H9 (cell line): ENCODE measurements at regions not wholly inside any gene's neighbourhood (a gene's known extent, or its start where the extent isn't known, plus 50 kb on each side); places are given as distances from the start of the nearest gene placed in this dataset.
A peak's percentile ranks its signal among the peaks of the same experiment; 100 is the strongest.

Experiments used
- DNase-seq: peaks from one replicate; pipeline ENCODE4 v3.0.0-alpha.2; 2017
- H2AFZ ChIP-seq: one replicate; pipeline ENCODE4 v1.6.1; 2013; ENCODE audit warnings: mild to moderate bottlenecking, low read length, control low read depth, moderate library complexity
- H2AK5ac ChIP-seq: 2 replicates; pipeline ENCODE4 v1.6.1; 2013; ENCODE audit warnings: low read length, control low read depth, mixed read lengths; ENCODE audit not compliant: insufficient read length
- H2BK120ac ChIP-seq: one replicate; pipeline ENCODE4 v1.6.1; 2013; ENCODE audit warnings: low read depth, mild to moderate bottlenecking, low read length, control low read depth, inconsistent platforms; ENCODE audit not compliant: poor library complexity, severe bottlenecking
- H2BK12ac ChIP-seq: 2 replicates; pipeline ENCODE4 v1.6.1; 2013; ENCODE audit warnings: low read length, control low read depth, mixed read lengths, low read depth; ENCODE audit not compliant: insufficient read length
- H2BK15ac ChIP-seq: 2 replicates; pipeline ENCODE4 v1.6.1; 2013; ENCODE audit warnings: low read depth, low read length, control low read depth
- H2BK20ac ChIP-seq: one replicate; pipeline ENCODE4 v1.6.1; 2013; ENCODE audit warnings: low read depth, mild to moderate bottlenecking, low read length, control low read depth, inconsistent platforms; ENCODE audit not compliant: poor library complexity, severe bottlenecking
- H2BK5ac ChIP-seq: 2 replicates; pipeline ENCODE4 v1.6.1; 2013; ENCODE audit warnings: low read length, control low read depth, mixed read lengths; ENCODE audit not compliant: insufficient read length
- H3K14ac ChIP-seq: 2 replicates; pipeline ENCODE4 v1.6.1; 2013; ENCODE audit warnings: low read length, control low read depth; ENCODE audit not compliant: insufficient read depth
- H3K18ac ChIP-seq: 2 replicates; pipeline ENCODE4 v1.6.1; 2013; ENCODE audit warnings: low read depth, mild to moderate bottlenecking, mixed read lengths, low read length, control low read depth; ENCODE audit not compliant: insufficient read length
- H3K23ac ChIP-seq: 2 replicates; pipeline ENCODE4 v1.6.1; 2013; ENCODE audit warnings: low read length, control low read depth, mixed read lengths, low read depth; ENCODE audit not compliant: insufficient read length
- H3K23me2 ChIP-seq: 2 replicates; pipeline ENCODE4 v1.6.1; 2013; ENCODE audit warnings: low read depth, mild to moderate bottlenecking, mixed read lengths, low read length, control low read depth; ENCODE audit not compliant: insufficient read length, poor library complexity, severe bottlenecking
- H3K27ac ChIP-seq: 2 replicates; pipeline ENCODE4 v1.5.1; 2013; ENCODE audit warnings: low read length, control low read depth, mixed read lengths, low read depth; ENCODE audit not compliant: insufficient read length
- H3K27me3 ChIP-seq: 2 replicates; pipeline ENCODE4 v1.6.1; 2013; ENCODE audit warnings: low read length, control low read depth, inconsistent platforms; ENCODE audit not compliant: insufficient read depth
- H3K4ac ChIP-seq: 2 replicates; pipeline ENCODE4 v1.6.1; 2013; ENCODE audit warnings: low read depth, mild to moderate bottlenecking, control low read depth, inconsistent platforms, low read length, moderate library complexity
- H3K4me1 ChIP-seq: 2 replicates; pipeline ENCODE4 v1.6.1; 2013; ENCODE audit warnings: low read length, control low read depth, inconsistent platforms; ENCODE audit not compliant: insufficient read depth
- H3K4me2 ChIP-seq: 2 replicates; pipeline ENCODE4 v1.6.1; 2013; ENCODE audit warnings: low read length, control low read depth, mixed read lengths; ENCODE audit not compliant: insufficient read length, insufficient read depth
- H3K56ac ChIP-seq: 2 replicates; pipeline ENCODE4 v1.6.1; 2013; ENCODE audit warnings: low read depth, mild to moderate bottlenecking, mixed read lengths, low read length, control low read depth; ENCODE audit not compliant: insufficient read length
- H3K79me1 ChIP-seq: 2 replicates; pipeline ENCODE4 v1.6.1; 2013; ENCODE audit warnings: low read depth, mild to moderate bottlenecking, moderate library complexity, low read length, control low read depth, inconsistent platforms; ENCODE audit not compliant: insufficient read depth, poor library complexity, severe bottlenecking
- H3K79me2 ChIP-seq: 2 replicates; pipeline ENCODE4 v1.6.1; 2013; ENCODE audit warnings: low read length, control low read depth, inconsistent platforms; ENCODE audit not compliant: insufficient read depth
- H3K9ac ChIP-seq: 2 replicates; pipeline ENCODE4 v1.6.1; 2013; ENCODE audit warnings: low read length, control low read depth, mixed read lengths; ENCODE audit not compliant: insufficient read length; ENCODE audit errors: extremely low read depth
- H3K9me3 ChIP-seq: one replicate; pipeline ENCODE4 v1.6.1; 2013; ENCODE audit warnings: low read depth, low read length, inconsistent platforms; ENCODE audit not compliant: control insufficient read depth
- H3T11ph ChIP-seq: one replicate; pipeline ENCODE4 v1.6.1; 2013; ENCODE audit warnings: mild to moderate bottlenecking, low read length, control low read depth, inconsistent platforms
- H4K20me1 ChIP-seq: one replicate; pipeline ENCODE4 v1.6.1; 2013; ENCODE audit not compliant: control insufficient read depth, insufficient read length, insufficient read depth
- H4K5ac ChIP-seq: 2 replicates; pipeline ENCODE4 v1.6.1; 2013; ENCODE audit warnings: low read depth, mild to moderate bottlenecking, mixed read lengths, low read length, control low read depth; ENCODE audit not compliant: insufficient read length
- H4K8ac ChIP-seq: replicated peaks from 2 replicates; pipeline ENCODE4 v1.6.1; 2013; ENCODE audit warnings: low read length, control low read depth, mixed read lengths, low read depth; ENCODE audit not compliant: insufficient read length
- H4K91ac ChIP-seq: 2 replicates; pipeline ENCODE4 v1.6.1; 2013; ENCODE audit warnings: low read depth, mild to moderate bottlenecking, moderate library complexity, mixed read lengths, low read length, control low read depth; ENCODE audit not compliant: insufficient read length
- H3K27ac Mint-ChIP-seq, 3 experiments: 2 replicates in 2 of 3; 3 replicates in 1 of 3; pipeline ENCODE4 v1.8.0; 2020 to 2021; ENCODE audit warnings: mixed read lengths in 3 of 3, mild to moderate bottlenecking in 1 of 3, moderate library complexity in 1 of 3
- H3K27me3 Mint-ChIP-seq: 2 replicates; pipeline ENCODE4 v1.8.0; 2021; ENCODE audit warnings: low read depth, mild to moderate bottlenecking, moderate library complexity, mixed read lengths
- H3K36me3 Mint-ChIP-seq, 3 experiments: 2 replicates in 2 of 3; 3 replicates in 1 of 3; pipeline ENCODE4 v1.8.0; 2020 to 2021; ENCODE audit warnings: low read depth in 3 of 3, mixed read lengths in 3 of 3; ENCODE audit not compliant: insufficient read depth in 1 of 3
- H3K4me1 Mint-ChIP-seq, 2 experiments: 2 replicates each; pipeline ENCODE4 v1.8.0; 2020; ENCODE audit warnings: mixed read lengths in 2 of 2
- H3K4me3 Mint-ChIP-seq, 2 experiments: 2 replicates in 1 of 2; 3 replicates in 1 of 2; pipeline ENCODE4 v1.8.0; 2020 to 2021; ENCODE audit warnings: mild to moderate bottlenecking in 2 of 2, mixed read lengths in 2 of 2, moderate library complexity in 1 of 2
- H3K9me3 Mint-ChIP-seq, 2 experiments: 2 replicates in 1 of 2; 3 replicates in 1 of 2; pipeline ENCODE4 v1.8.0; 2020; ENCODE audit warnings: mild to moderate bottlenecking in 2 of 2, mixed read lengths in 2 of 2, moderate library complexity in 1 of 2
- WGBS: extraction: QIAGEN DNeasy Blood & Tissue Kit; methylation state at CpG from one replicate; pipeline ENCODE4 v1.1.7; 2013; ENCODE audit warnings: missing lambda C conversion rate, low lambda C conversion rate, mixed read lengths; ENCODE audit not compliant: insufficient read length; ENCODE audit errors: extremely low coverage; 5-methylcytosine and 5-hydroxymethylcytosine counted together
- TF ChIP-seq, protein P1 (sequence below): fragments of 200-600 bp; sonication (generic); conservative IDR thresholded peaks from 3 replicates; pipeline ENCODE4 v1.8.0; 2021; ENCODE audit warnings: antibody characterized with exemption, mild to moderate bottlenecking

DNA sequence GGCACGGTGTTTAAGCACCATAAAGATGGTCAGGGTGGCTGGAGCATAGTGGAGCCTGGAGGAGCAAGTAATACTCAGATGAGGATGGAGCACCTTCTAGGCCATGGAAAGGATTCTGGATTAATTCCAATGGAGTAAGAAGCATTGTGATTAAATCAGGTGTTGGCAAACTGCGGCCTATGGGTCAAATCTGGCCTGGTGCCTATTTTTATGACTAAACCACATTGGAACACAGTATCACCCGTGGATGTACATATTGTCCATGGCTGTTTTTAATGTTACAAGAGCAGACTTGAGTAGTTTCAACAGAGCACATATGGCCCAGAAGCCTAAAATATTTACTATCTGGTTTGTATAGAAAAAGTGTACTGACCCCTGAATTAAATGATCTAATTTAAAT is 49.9 kb upstream of the TMEM248 start:
- H3T11ph ChIP-seq = no peak overlapping the region
- no peak overlapping the region for H3K56ac ChIP-seq
- H2BK15ac ChIP-seq = no peak overlapping the region
- Mint-ChIP-seq H3K9me3 (no peaks in the 10 kb centered on the region), H3K36me3 (peaks cover 4 to 9% (median 6%) of the 10 kb centered on the region in 3 experiments; a peak in 5 of 7 replicates), H3K4me3 (no peak overlapping the region), H3K27ac (peak overlapping the region in 1 of 3 experiments; percentile 25; a peak in 1 of 7 replicates), H3K27me3 (no peaks in the 10 kb centered on the region), H3K4me1 (peaks cover 31 to 36% of the 10 kb centered on the region in 2 experiments)
- no peak overlapping the region for H2BK20ac ChIP-seq
- H2BK5ac ChIP-seq = no peak overlapping the region
- H3K4me1 ChIP-seq = peaks cover 14% of the 10 kb centered on the region; the same call in 1 of the 2 replicates
- H2BK120ac ChIP-seq = no peak overlapping the region
- no CpG with 5 or more reads among the region's 3 CpGs for WGBS
- H3K23me2 ChIP-seq = no peaks in the 10 kb centered on the region
- no peak overlapping the region for H3K4ac ChIP-seq
- no peak overlapping the region for H3K4me2 ChIP-seq
- no peaks in the 10 kb centered on the region for H3K79me1 ChIP-seq
- H3K27ac ChIP-seq = no peak overlapping the region
- H3K79me2 ChIP-seq = no peaks in the 10 kb centered on the region
- no peak overlapping the region for H3K18ac ChIP-seq
- H4K5ac ChIP-seq = no peak overlapping the region
- H3K27me3 ChIP-seq = no peaks in the 10 kb centered on the region
- no peak overlapping the region for H2AK5ac ChIP-seq
- H4K8ac ChIP-seq = no peak overlapping the region
- H2AFZ ChIP-seq = no peak overlapping the region
- no peak overlapping the region for H3K14ac ChIP-seq
- no peak for DNase-seq
- H3K23ac ChIP-seq = no peak overlapping the region
- H4K20me1 ChIP-seq = no peaks in the 10 kb centered on the region
- no peak overlapping the region for H2BK12ac ChIP-seq
- TF ChIP-seq, protein P1, sequence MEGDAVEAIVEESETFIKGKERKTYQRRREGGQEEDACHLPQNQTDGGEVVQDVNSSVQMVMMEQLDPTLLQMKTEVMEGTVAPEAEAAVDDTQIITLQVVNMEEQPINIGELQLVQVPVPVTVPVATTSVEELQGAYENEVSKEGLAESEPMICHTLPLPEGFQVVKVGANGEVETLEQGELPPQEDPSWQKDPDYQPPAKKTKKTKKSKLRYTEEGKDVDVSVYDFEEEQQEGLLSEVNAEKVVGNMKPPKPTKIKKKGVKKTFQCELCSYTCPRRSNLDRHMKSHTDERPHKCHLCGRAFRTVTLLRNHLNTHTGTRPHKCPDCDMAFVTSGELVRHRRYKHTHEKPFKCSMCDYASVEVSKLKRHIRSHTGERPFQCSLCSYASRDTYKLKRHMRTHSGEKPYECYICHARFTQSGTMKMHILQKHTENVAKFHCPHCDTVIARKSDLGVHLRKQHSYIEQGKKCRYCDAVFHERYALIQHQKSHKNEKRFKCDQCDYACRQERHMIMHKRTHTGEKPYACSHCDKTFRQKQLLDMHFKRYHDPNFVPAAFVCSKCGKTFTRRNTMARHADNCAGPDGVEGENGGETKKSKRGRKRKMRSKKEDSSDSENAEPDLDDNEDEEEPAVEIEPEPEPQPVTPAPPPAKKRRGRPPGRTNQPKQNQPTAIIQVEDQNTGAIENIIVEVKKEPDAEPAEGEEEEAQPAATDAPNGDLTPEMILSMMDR = no peak
- no peak overlapping the region for H4K91ac ChIP-seq
- H3K9me3 ChIP-seq = no peaks in the 10 kb centered on the region
- H3K9ac ChIP-seq = no peak overlapping the region
